ENCODE measurements at regions not wholly inside any gene's neighbourhood (a gene's known extent, or its start where the extent isn't known, plus 50 kb on each side); places are given as distances from the start of the nearest gene placed in this dataset.
"Not testable (repeated sequence)": the region's sequence is repeated elsewhere in the genome, so short reads cannot be mapped to it uniquely, and the experiment has no call there.

DNA sequence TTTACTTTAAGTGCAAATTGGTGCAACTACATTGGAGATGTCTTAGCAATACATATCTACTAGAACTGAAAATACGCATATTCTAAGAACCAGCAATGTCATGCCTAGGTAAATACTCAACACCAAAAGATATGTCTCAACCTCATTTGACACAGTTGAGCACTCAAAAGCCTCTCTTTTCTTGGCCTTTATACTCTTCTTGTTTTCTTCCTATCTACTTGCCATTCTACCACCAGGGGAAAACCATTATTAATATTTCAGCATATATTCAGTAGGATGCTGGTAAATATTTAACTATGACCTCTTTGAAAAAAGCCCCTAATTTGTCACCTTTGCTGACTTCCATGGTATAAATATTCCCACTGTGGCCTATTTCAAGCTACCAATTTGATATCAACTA, 443.8 kb downstream of the LRRC70 start:
- DNase-seq (no peak), ATAC-seq (no peak)
- Histone ChIP-seq H3K27ac (no peak overlapping the region), H3K4me3 (no peak overlapping the region), H3K27me3 (no peaks in the 10 kb centered on the region), H3K9me3 (no peaks in the 10 kb centered on the region), H3K4me1 (no peaks in the 10 kb centered on the region), H3K36me3 (replicated peaks in 1 of 2; ENCODE audit: insufficient read depth in 1 of 2, low read depth in 2 of 2) (no peaks in the 10 kb centered on the region)
- intact Hi-C loops (cut with DNase I), result no loop called here
- 91 to 95% methylated on average over 1 of the region's 1 CpG for WGBS, 2 donors
- TF ChIP-seq POLR2A (IDR thresholded peaks at IDR 0.05), result no peak
- TF ChIP-seq, protein P1, sequence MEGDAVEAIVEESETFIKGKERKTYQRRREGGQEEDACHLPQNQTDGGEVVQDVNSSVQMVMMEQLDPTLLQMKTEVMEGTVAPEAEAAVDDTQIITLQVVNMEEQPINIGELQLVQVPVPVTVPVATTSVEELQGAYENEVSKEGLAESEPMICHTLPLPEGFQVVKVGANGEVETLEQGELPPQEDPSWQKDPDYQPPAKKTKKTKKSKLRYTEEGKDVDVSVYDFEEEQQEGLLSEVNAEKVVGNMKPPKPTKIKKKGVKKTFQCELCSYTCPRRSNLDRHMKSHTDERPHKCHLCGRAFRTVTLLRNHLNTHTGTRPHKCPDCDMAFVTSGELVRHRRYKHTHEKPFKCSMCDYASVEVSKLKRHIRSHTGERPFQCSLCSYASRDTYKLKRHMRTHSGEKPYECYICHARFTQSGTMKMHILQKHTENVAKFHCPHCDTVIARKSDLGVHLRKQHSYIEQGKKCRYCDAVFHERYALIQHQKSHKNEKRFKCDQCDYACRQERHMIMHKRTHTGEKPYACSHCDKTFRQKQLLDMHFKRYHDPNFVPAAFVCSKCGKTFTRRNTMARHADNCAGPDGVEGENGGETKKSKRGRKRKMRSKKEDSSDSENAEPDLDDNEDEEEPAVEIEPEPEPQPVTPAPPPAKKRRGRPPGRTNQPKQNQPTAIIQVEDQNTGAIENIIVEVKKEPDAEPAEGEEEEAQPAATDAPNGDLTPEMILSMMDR (IDR thresholded peaks at IDR 0.05), result no peak

DNA sequence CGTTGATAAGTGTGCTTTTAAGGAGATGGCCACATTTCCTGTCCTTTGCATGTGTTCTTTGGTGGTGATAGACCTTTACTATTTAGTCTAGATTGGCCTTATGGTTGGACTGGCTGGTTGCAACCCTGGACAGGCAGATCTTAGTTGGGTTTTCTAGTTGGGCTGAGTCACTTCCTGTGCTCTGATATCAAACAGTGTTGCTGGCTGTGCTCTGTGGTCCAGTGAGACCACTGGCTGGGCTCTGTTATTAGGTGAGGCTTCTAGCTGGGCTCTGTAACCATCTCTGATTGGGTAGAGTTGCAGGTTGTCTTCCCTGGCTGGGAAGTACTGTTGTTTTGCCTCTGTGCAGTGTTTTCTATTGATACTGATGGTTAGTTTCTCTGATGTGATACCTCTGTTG, 432.5 kb downstream of the LRRC70 start:
- no peak overlapping the region for H3K27ac ChIP-seq
- intact Hi-C loops (cut with DNase I), result no loop called here
- 46 to 50% methylated on average over 1 of the region's 1 CpG for WGBS, 2 donors
- DNase-seq, result no peak
- TF ChIP-seq, protein P1 (IDR thresholded peaks at IDR 0.05), result no peak
- no peak for TF ChIP-seq POLR2A (IDR thresholded peaks at IDR 0.05)
- H3K36me3 ChIP-seq (replicated peaks in 1 of 2; ENCODE audit: insufficient read depth in 1 of 2, low read depth in 2 of 2), result no peaks in the 10 kb centered on the region
- no peaks in the 10 kb centered on the region for H3K4me1 ChIP-seq
- ATAC-seq, result no peak
- no peak overlapping the region for H3K4me3 ChIP-seq
- H3K27me3 ChIP-seq, result no peaks in the 10 kb centered on the region
- no peaks in the 10 kb centered on the region for H3K9me3 ChIP-seq

DNA sequence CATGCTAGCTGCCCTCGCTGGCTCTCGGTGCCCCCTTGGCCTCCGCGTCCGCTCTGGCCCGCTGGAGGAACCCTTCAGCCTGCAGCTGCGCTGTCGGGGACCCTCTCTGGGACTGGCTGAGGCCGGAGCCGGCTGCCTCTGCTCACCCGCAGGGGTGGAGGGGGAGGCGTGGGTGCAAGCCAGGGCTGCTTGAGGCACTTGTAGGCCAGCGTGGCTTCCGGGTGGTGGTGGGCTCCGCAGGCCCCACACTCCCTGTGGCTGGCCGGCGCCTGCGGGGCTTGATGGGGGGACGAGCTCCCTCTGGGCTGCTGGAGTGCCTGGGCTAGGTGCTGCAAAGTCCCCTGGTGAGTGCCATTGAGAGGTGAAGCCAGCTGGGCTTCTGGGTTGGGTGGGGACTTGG, 429.6 kb downstream of the LRRC70 start:
- Histone ChIP-seq H3K36me3 (replicated peaks in 1 of 2; ENCODE audit: insufficient read depth in 1 of 2, low read depth in 2 of 2) (no peaks in the 10 kb centered on the region), H3K4me3 (no peak overlapping the region), H3K9me3 (no peaks in the 10 kb centered on the region), H3K27me3 (no peaks in the 10 kb centered on the region), H3K4me1 (no peaks in the 10 kb centered on the region), H3K27ac (no peak overlapping the region)
- intact Hi-C loops (cut with DNase I), result no loop called here
- DNase-seq (no peak), ATAC-seq (no peak)
- WGBS, 2 donors, result 78 to 82% methylated on average over 16 to 18 of the region's 19 CpGs
- TF ChIP-seq, protein P1 (IDR thresholded peaks at IDR 0.05), result no peak
- TF ChIP-seq POLR2A (IDR thresholded peaks at IDR 0.05), result no peak

DNA sequence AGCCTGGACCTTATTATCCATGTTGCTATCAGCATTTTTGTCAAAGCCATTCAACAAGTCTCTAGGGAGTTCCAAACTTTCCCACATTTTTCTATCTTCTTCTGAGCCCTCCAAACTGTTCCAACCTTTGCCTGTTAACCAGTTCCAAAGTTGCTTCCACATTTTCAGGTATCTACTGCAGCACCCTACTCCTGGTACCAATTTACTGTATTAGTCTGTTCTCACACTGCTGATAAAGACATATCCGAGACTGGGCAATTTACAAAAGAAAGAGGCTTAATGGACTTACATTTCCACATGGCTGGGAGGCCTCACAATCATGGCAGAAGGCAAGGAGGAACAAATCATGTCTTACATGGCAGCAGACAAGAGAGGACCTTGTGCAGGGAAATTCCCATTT, 416.2 kb downstream of the LRRC70 start:
- H3K27me3 ChIP-seq; ATAC-seq; intact Hi-C loops (cut with DNase I); H3K36me3 ChIP-seq (replicated peaks in 1 of 2; ENCODE audit: insufficient read depth in 1 of 2, low read depth in 2 of 2); DNase-seq; H3K9me3 ChIP-seq; H3K4me1 ChIP-seq; H3K4me3 ChIP-seq; H3K27ac ChIP-seq: not testable (repeated sequence)
- WGBS, 2 donors, result 42 to 46% methylated on average over 1 of the region's 1 CpG

DNA sequence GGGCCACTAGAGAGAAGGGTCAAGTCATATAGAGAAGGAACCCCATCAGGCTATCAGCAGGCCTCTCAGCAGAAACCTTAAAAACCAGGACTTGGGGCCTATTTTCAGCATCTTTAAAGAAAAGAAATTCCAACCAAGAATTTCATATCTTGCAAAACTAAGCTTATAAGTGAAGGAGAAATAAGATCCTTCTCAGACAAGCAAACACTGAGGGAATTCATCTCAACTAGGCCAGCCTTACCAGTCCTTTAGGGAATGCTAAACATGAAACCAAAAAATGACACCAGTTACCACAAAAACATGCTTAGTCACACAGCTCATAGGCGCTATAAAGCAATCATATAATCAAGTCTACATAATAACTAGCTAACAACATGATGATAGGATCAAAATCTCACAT, 407.1 kb downstream of the LRRC70 start:
- Histone ChIP-seq H3K27ac (no peak overlapping the region), H3K36me3 (replicated peaks in 1 of 2; ENCODE audit: insufficient read depth in 1 of 2, low read depth in 2 of 2) (no peaks in the 10 kb centered on the region), H3K27me3 (no peaks in the 10 kb centered on the region), H3K4me3 (no peak overlapping the region), H3K9me3 (peaks cover 0 to 7% (median 0%) of the 10 kb centered on the region in 3 donors), H3K4me1 (no peaks in the 10 kb centered on the region)
- no peak for DNase-seq
- intact Hi-C loops (cut with DNase I), result no loop called here
- no peak for TF ChIP-seq POLR2A (IDR thresholded peaks at IDR 0.05)
- TF ChIP-seq, protein P1 (IDR thresholded peaks at IDR 0.05), result no peak
- no peak for ATAC-seq
- 52 to 65% methylated on average over 1 of the region's 1 CpG for WGBS, 2 donors
